GM13976 (cell line): ENCODE measurements at regions not wholly inside any gene's neighbourhood (a gene's known extent, or its start where the extent isn't known, plus 50 kb on each side); places are given as distances from the start of the nearest gene placed in this dataset.

Experiments used
- DNase-seq: peaks from one replicate; pipeline ENCODE4 v3.0.0; 2012; ENCODE audit warnings: low spot score
- in situ Hi-C: fragments of 300-500 bp; cut with MboI; formaldehyde crosslinking; loops from one replicate; pipeline ENCODE4 v1.12.0; 2022; ENCODE audit warnings: low sequenced_read_pairs, mixed read lengths, inconsistent platforms; ENCODE audit not compliant: unreplicated experiment
- TF ChIP-seq, protein P1 (sequence below): IDR thresholded peaks from 2 replicates; pipeline ENCODE4 v1.5.1; 2012; ENCODE audit warnings: borderline replicate concordance, mild to moderate bottlenecking; ENCODE audit not compliant: insufficient read depth; ENCODE audit errors: extremely low read depth, missing control alignments, control extremely low read depth

DNA sequence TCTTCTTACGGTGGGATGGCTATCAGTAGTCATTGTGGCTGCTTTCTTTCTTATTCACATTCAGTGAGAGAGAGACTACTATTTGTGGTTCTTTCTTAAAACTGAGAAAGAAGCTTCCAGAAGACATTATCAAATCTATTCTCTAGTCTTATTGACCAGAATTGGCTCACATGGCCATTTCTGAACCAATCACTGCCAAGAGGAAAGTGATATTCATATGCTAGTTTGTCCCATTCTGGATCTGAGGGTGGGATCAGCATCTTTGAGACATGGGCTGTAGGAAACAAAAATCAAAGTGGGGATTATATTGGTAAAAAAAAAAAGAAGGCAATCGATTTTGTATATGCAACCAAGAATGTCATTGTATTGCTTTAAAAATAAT is 106.4 kb upstream of the RASGRP1 start:
- DNase-seq = no peak
- in situ Hi-C loops = no loop called here
- TF ChIP-seq, protein P1, sequence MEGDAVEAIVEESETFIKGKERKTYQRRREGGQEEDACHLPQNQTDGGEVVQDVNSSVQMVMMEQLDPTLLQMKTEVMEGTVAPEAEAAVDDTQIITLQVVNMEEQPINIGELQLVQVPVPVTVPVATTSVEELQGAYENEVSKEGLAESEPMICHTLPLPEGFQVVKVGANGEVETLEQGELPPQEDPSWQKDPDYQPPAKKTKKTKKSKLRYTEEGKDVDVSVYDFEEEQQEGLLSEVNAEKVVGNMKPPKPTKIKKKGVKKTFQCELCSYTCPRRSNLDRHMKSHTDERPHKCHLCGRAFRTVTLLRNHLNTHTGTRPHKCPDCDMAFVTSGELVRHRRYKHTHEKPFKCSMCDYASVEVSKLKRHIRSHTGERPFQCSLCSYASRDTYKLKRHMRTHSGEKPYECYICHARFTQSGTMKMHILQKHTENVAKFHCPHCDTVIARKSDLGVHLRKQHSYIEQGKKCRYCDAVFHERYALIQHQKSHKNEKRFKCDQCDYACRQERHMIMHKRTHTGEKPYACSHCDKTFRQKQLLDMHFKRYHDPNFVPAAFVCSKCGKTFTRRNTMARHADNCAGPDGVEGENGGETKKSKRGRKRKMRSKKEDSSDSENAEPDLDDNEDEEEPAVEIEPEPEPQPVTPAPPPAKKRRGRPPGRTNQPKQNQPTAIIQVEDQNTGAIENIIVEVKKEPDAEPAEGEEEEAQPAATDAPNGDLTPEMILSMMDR = no peak

DNA sequence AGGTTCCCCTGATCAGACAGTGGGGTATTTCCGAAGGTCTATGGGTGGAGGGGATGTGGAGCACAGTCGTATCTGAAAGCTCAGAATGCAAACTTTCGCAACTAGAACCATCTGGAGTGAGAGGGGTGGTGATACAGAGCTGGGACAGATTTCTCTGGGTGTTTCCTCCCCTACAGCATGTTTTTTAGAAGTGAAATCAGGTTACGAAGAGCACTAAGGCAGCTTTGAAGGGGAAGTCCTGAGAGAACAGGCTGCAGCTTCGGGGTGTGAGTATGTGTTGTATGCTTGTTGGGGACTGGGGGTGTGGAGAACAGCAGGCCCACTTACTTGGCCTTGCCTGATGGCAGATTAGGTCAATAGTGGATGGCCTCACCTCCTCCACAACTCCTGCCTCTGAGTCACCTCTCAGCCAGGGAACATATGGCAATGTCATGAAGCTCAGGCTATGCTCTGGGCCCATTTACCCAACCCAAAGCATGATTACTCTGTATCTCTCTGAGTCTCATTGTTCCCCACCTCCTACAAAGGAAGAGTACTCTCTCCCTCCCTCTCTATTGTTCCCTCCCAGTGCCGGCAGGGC is 107.2 kb upstream of the RASGRP1 start:
- TF ChIP-seq, protein P1 = no peak
- no peak for DNase-seq
- in situ Hi-C loops = no loop called here

DNA sequence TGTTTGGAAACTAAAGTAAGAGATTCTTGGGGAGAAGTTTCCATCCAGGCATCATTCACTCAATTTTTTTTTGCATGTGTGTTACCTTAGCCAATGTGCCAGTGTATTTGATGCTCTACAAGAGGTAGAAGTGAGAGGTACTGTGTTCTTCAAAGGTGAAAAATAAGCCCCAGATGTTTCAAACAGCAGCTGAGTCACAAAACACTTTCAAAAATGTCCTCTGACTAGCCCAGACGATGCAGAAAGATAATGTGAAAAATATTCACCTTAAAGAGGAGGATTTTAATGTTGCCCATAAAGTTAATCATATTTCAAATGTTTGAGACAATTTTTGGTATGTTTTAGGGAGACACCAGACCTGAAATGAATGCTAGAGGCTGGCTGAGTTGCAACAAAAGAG is 107.7 kb upstream of the RASGRP1 start:
- TF ChIP-seq, protein P1 = no peak
- no peak for DNase-seq
- in situ Hi-C loops = no loop called here

DNA sequence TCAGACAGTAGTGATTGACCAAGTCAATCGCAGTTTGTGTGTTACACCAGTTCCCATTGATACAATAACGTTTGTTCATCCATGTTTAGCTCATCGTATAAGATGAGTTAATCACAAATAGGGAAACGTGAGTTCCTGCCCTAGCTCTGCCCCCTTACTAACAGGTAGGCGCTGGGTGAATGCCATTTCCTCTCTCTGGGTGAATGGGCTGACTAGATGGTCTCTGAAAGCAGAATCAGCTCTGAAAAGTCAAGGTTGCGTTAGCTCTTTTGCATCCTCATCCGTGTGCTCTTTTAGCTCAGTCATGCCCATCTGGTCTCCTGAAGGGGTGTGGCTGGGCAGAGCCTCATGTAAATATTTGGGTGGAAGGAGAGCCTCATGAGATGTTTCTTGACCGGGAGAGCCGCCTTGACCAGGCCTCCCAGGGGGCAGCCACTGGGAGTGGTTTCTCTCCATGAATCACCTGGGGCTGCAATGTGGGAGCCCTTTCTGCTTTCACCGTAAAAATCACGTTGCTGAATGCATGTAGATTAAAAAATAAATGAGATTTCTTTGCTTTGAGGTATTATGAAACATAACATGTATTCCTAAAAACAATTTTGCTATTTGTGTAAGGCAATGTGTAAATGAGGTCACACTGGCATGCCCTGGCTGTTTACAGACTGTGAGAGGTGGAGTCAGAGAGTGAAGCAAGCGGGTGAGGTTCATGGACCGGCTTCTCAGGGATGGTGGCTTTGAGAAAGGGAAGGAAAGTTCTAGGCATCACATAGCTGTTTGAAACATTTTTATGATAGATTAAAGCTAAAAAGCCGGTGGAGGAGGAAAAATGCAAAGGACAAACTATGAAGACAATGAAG is 108.4 kb upstream of the RASGRP1 start:
- DNase-seq = no peak
- TF ChIP-seq, protein P1 = no peak
- in situ Hi-C loops = no loop called here

DNA sequence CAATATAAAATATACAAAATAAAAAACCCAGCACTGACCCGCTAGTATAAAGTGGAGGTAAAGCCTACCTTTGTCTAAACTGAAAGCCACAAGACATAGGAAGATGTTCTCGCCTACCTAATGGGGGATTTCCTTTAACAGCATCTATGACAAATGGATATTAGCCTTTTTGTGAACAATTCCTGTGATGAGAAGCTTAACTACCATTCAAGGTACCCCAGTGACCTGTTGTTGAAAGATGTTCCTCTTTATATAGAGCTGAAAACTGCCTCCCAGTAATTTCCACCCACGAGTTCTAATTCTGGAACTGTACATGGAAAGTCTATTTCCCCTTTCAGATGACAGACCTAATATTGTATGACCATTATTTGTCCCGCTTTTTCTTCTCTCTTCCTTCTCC is 109.8 kb upstream of the RASGRP1 start:
- in situ Hi-C loops = no loop called here
- no peak for DNase-seq
- TF ChIP-seq, protein P1 = no peak

DNA sequence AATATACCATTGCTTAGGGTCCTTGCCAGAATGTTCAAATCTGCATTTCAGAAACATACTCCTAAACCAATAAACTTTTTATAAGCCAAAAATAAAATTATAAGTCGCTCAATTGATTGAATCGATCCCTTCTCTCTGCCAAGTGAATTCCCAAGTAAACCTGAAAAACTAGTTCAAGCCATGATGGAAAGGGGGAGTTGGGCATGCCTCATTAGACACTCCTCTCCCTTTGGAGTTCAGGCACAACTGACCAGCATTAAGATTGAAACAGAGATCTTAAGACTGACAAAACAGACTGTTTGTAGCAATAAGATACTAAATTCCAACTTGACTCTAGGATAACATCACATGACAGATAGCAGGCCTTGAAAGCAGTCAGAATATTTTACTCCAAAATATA is 113.7 kb upstream of the RASGRP1 start:
- TF ChIP-seq, protein P1 = no peak
- in situ Hi-C loops = loop anchor here (5.0 to 25.0 kb wide), 2 partner anchors 116 to 666 kb away; partner anchors contain the start of gene RASGRP1
- no peak for DNase-seq
